HG03060 (cell line): ENCODE measurements at regions not wholly inside any gene's neighbourhood (a gene's known extent, or its start where the extent isn't known, plus 50 kb on each side); places are given as distances from the start of the nearest gene placed in this dataset.
"Not testable (repeated sequence)": the region's sequence is repeated elsewhere in the genome, so short reads cannot be mapped to it uniquely, and the experiment has no call there.

Source experiments
- ATAC-seq: cut with Tn5 transposase; IDR thresholded peaks from one replicate; pipeline ENCODE4 v1.9.1; 2021; ENCODE audit warnings: low read depth, moderate number of reproducible peaks; ENCODE audit not compliant: unreplicated experiment

GRCh38 chr10:105605104-105605503 is 964.0 kb downstream of the SORCS3 start:
- ATAC-seq, result no peak

- no peak for ATAC-seq
These were observed 957.1 kb downstream of the SORCS3 start for GRCh38 chr10:105598207-105598606.

GRCh38 chr10:105597312-105597711 is 956.2 kb downstream of the SORCS3 start:
- ATAC-seq, result no peak

GRCh38 chr10:105596749-105597148 is 955.7 kb downstream of the SORCS3 start:
- ATAC-seq, result no peak

GRCh38 chr10:105594296-105594695 is 953.2 kb downstream of the SORCS3 start:
- ATAC-seq, result no peak

GRCh38 chr10:105592468-105592867 is 951.4 kb downstream of the SORCS3 start:
- ATAC-seq, result no peak

GRCh38 chr10:105586451-105587098 is 945.5 kb downstream of the SORCS3 start:
- no peak for ATAC-seq

GRCh38 chr10:105585753-105586152 is 944.7 kb downstream of the SORCS3 start:
- ATAC-seq, result no peak

GRCh38 chr10:105585171-105585570 is 944.1 kb downstream of the SORCS3 start:
- ATAC-seq, result no peak

GRCh38 chr10:105579112-105579511 is 938.0 kb downstream of the SORCS3 start:
- no peak for ATAC-seq

- no peak for ATAC-seq
These were observed 936.9 kb downstream of the SORCS3 start for GRCh38 chr10:105577865-105578607.

GRCh38 chr10:105559333-105560097 is 918.4 kb downstream of the SORCS3 start:
- no peak for ATAC-seq

GRCh38 chr10:105550453-105550852 is 909.4 kb downstream of the SORCS3 start:
- ATAC-seq, result not testable (repeated sequence)

GRCh38 chr10:105549731-105550130 is 908.6 kb downstream of the SORCS3 start:
- no peak for ATAC-seq

- no peak for ATAC-seq
These were observed 904.0 kb downstream of the SORCS3 start for GRCh38 chr10:105545101-105545500.

- ATAC-seq, result no peak
These were observed 899.3 kb downstream of the SORCS3 start for GRCh38 chr10:105540381-105540780.

GRCh38 chr10:105538874-105539273 is 897.8 kb downstream of the SORCS3 start:
- ATAC-seq, result no peak

- ATAC-seq, result no peak
These were observed 894.4 kb downstream of the SORCS3 start for GRCh38 chr10:105535478-105535877.

GRCh38 chr10:105534086-105534485 is 893.0 kb downstream of the SORCS3 start:
- ATAC-seq, result no peak

- no peak for ATAC-seq
These were observed 875.4 kb downstream of the SORCS3 start for GRCh38 chr10:105516511-105516910.

GRCh38 chr10:105514106-105514505 is 873.0 kb downstream of the SORCS3 start:
- ATAC-seq, result no peak
